Natural killer cell treated with Interleukin-12 subunit alpha and Interleukin-12 subunit beta and Interleukin-15 and Interleukin-18, amount 100 ng/mL, for 72 hours (primary cell): ENCODE measurements at regions not wholly inside any gene's neighbourhood (a gene's known extent, or its start where the extent isn't known, plus 50 kb on each side); places are given as distances from the start of the nearest gene placed in this dataset.

Experiments
- ATAC-seq, 2 donors: fragments of 150-1000 bp; cut with Tn5 transposase in 1 of 2; sonication (Bioruptor Pico), chemical (Tn5 transposase) in 1 of 2; 2 replicates each; pipeline ENCODE4 v1.10.0; 2021
- DNase-seq: peaks from one replicate; pipeline ENCODE4 v3.0.0; 2022; ENCODE audit warnings: low spot score
- H3K27ac Mint-ChIP-seq, 2 donors: 1 replicate in 1 of 2; 2 replicates in 1 of 2; pipeline ENCODE4 v1.8.0; 2022; ENCODE audit warnings: mixed read lengths in 2 of 2, mild to moderate bottlenecking in 1 of 2, moderate library complexity in 1 of 2
- H3K27me3 Mint-ChIP-seq, 2 donors: 1 replicate in 1 of 2; 2 replicates in 1 of 2; pipeline ENCODE4 v1.8.0; 2022; ENCODE audit warnings: mixed read lengths in 2 of 2
- H3K36me3 Mint-ChIP-seq: one replicate; pipeline ENCODE4 v1.8.0; 2022; ENCODE audit warnings: mixed read lengths
- H3K4me1 Mint-ChIP-seq, 2 donors: 1 replicate in 1 of 2; 2 replicates in 1 of 2; pipeline ENCODE4 v1.8.0; 2022; ENCODE audit warnings: low read depth in 2 of 2, mixed read lengths in 2 of 2, mild to moderate bottlenecking in 1 of 2
- H3K4me3 Mint-ChIP-seq: one replicate; pipeline ENCODE4 v1.8.0; 2022; ENCODE audit warnings: mixed read lengths
- H3K9me3 Mint-ChIP-seq: 2 replicates; pipeline ENCODE4 v1.8.0; 2022; ENCODE audit warnings: mixed read lengths

DNA sequence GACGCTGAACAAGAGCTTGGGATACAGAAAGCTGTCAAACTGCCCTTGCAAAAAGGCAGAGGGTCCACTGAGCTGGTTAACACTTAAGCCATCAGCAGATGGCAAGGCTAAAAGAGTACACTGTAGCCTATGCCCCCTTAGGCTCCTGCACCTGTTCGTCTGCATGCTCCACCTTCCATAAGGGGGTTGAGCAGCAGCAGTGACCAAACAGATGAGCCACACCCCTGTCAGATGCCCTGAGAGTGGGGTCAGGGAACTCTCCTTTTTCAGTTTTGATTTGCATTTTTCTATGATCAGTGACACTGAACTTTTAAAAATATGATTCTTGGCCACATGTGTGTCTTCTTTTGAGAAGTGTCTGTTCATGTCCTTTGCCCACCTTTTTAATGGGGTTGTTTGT is 402.5 kb upstream of the FAM98A start:
- H3K4me3 Mint-ChIP-seq, result no peak overlapping the region
- no peaks in the 10 kb centered on the region for H3K27me3 Mint-ChIP-seq
- peaks cover 11% of the 10 kb centered on the region for H3K36me3 Mint-ChIP-seq
- H3K27ac Mint-ChIP-seq, result no peak overlapping the region
- H3K4me1 Mint-ChIP-seq, result no peaks in the 10 kb centered on the region
- peaks cover 11% of the 10 kb centered on the region for H3K9me3 Mint-ChIP-seq
- ATAC-seq (no peak), DNase-seq (no peak)

DNA sequence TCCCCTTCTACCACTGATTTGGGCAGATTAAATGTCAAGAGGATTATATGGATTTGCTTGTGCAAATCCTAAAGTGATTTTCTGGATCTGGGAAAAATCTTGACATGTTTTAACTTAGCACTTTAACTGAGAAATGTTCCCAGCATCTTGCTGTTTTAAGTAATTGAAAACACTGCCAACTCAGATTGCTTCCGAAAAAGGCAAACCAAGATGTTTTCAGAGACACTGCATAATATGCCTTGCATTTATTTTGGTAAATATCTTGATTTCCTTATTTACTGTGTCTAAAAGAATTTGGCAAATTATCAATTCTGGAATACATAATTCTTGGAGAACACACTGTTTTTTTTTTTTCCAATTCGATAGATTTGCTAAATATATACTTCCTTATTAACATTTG is 385.0 kb upstream of the FAM98A start:
- Mint-ChIP-seq H3K27me3 (no peaks in the 10 kb centered on the region), H3K4me1 (no peaks in the 10 kb centered on the region), H3K9me3 (peaks cover 35% of the 10 kb centered on the region), H3K36me3 (no peaks in the 10 kb centered on the region), H3K27ac (no peak overlapping the region), H3K4me3 (no peak overlapping the region)
- no peak for DNase-seq
- ATAC-seq, result no peak

DNA sequence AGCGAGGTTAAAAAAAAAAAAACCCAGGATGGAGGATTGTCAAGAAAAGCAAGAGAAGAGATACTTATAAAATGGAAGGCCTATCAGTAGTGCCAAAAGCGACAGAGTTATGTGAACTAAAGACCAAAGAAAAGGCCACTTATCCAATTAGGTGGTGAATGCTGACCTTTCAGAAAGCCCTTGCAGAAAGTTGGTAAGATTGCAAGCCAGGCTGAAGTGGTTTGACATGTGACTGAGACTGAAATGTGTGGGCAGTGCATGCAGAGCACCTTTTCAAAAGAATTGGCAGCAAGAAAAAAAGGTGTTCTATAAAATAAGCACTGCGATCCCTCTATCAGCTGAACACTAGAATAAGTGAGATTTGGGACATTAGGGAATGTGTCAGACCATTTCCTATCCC is 379.4 kb upstream of the FAM98A start:
- no peaks in the 10 kb centered on the region for H3K4me1 Mint-ChIP-seq
- no peaks in the 10 kb centered on the region for H3K36me3 Mint-ChIP-seq

DNA sequence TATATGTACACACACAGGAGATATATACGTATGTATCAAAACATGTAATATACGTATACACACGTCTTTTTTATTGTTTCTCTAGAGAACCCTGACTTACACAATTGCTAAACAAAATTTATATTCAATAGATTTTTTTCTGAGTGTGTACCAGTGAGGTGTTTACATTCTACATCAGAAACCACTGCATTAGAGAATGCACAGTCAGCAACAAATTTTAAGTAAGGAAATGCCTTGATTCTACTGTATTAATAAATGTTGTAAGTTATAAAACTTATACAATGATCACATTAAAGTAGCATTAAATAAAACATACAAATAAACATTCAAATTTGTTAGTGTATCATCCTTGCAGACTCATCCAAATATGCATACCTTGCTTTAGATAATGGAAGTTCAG is 376.4 kb upstream of the FAM98A start:
- DNase-seq, result no peak
- H3K36me3 Mint-ChIP-seq, result no peaks in the 10 kb centered on the region

More for the DNA sequence above, 379.4 kb upstream of the FAM98A start:
- Mint-ChIP-seq H3K9me3 (peaks cover 26% of the 10 kb centered on the region), H3K27me3 (no peaks in the 10 kb centered on the region), H3K4me3 (no peak overlapping the region), H3K27ac (no peak overlapping the region)
- DNase-seq (no peak), ATAC-seq (no peak)

DNA sequence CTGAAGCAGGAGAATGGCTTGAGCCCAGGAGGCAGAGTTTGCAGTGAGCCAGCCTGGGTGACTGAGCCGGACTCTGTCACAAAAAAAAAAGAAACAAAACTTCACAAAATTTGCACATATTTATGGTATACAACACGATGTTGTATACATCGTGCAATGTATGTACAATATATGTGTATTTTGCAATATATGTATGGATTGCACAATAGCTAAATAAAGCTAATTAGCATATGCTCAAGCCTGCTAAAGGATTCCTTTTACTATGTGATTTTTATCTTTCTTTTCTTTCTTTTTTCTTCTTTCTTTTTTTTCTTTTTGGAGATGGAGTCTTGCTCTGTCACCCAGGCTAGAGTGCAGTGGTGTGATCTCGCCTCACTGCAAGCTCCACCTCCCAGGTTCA is 368.0 kb upstream of the FAM98A start:
- H3K4me1 Mint-ChIP-seq, result no peaks in the 10 kb centered on the region
- H3K27ac Mint-ChIP-seq, result no peak overlapping the region
- no peak overlapping the region for H3K4me3 Mint-ChIP-seq
- H3K27me3 Mint-ChIP-seq, result no peaks in the 10 kb centered on the region
- ATAC-seq (no peak), DNase-seq (no peak)
- no peaks in the 10 kb centered on the region for H3K9me3 Mint-ChIP-seq
- H3K36me3 Mint-ChIP-seq, result no peaks in the 10 kb centered on the region

More for the DNA sequence above, 376.4 kb upstream of the FAM98A start:
- no peak for ATAC-seq
- H3K27me3 Mint-ChIP-seq, result no peaks in the 10 kb centered on the region
- H3K4me3 Mint-ChIP-seq, result no peak overlapping the region
- H3K9me3 Mint-ChIP-seq, result peaks cover 15% of the 10 kb centered on the region
- no peak overlapping the region for H3K27ac Mint-ChIP-seq
- H3K4me1 Mint-ChIP-seq, result no peaks in the 10 kb centered on the region

DNA sequence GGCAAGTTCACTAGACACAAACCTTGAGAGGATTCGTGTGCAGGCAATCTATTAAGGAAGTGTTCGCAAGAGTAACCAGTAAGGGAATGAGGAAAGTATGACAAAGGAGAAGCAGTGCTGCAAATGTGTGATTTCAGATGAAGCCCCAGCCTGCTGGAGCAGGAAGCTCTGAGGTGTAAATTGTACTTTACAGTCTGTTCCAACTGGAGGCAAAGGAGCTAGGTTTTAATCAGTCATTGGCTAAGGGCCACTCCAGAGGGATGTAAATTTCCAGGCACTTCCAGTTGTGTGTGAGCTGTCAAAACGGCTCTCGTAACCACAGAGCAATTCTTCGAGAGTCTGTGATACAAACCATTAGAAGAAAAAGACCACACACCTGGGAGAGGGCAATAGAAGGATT is 359.5 kb upstream of the FAM98A start:
- DNase-seq, result no peak
- no peaks in the 10 kb centered on the region for H3K4me1 Mint-ChIP-seq
- no peaks in the 10 kb centered on the region for H3K36me3 Mint-ChIP-seq
- no peaks in the 10 kb centered on the region for H3K27me3 Mint-ChIP-seq
- H3K4me3 Mint-ChIP-seq, result no peak overlapping the region
- no peak overlapping the region for H3K27ac Mint-ChIP-seq
- no peak for ATAC-seq
- peaks cover 7% of the 10 kb centered on the region for H3K9me3 Mint-ChIP-seq

DNA sequence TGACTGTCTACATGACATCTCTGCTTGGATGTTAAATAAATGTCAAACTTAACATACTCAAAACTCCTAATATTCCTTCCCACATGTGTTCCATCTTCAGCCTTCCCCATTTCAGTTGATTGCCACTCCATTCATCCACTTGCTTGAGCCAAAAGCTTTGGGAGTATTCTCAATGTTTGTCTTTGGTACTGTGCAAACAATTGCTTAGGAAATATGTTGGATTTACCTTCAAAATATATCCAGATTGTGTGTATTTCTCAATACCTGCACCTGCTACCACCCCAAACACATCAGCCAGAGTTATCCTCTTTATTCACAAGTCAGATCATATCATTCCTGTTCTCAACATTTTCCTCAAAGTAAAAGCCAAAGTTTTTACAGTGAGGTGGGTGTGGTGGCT is 350.3 kb upstream of the FAM98A start:
- no peak for ATAC-seq
- no peaks in the 10 kb centered on the region for H3K4me1 Mint-ChIP-seq
- no peak for DNase-seq
- H3K9me3 Mint-ChIP-seq, result peaks cover 17% of the 10 kb centered on the region
- no peaks in the 10 kb centered on the region for H3K27me3 Mint-ChIP-seq
- no peak overlapping the region for H3K4me3 Mint-ChIP-seq
- no peaks in the 10 kb centered on the region for H3K36me3 Mint-ChIP-seq
- no peak overlapping the region for H3K27ac Mint-ChIP-seq

DNA sequence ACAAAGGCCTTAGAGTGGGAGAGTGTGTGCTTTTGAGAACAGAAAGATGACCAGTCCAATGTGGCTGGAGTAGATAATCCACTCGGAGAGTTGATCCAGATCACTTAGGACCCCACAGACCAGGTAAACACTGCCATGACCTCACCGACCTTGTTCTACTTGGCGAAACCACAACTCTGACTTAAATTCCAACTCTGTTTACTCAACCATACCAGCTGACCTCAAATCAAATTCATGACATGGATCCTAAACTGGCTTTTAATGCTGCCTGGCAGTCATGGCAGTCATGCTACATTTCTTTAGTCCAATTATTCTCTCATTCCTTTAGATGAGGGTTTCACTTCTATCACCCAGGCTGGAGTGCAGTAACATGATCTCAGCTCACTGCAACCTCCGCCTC is 347.1 kb upstream of the FAM98A start:
- Mint-ChIP-seq H3K27ac (no peak overlapping the region), H3K27me3 (no peaks in the 10 kb centered on the region), H3K4me3 (no peak overlapping the region), H3K4me1 (no peaks in the 10 kb centered on the region), H3K36me3 (no peaks in the 10 kb centered on the region), H3K9me3 (peaks cover 22% of the 10 kb centered on the region)
- ATAC-seq, result no peak
- no peak for DNase-seq

DNA sequence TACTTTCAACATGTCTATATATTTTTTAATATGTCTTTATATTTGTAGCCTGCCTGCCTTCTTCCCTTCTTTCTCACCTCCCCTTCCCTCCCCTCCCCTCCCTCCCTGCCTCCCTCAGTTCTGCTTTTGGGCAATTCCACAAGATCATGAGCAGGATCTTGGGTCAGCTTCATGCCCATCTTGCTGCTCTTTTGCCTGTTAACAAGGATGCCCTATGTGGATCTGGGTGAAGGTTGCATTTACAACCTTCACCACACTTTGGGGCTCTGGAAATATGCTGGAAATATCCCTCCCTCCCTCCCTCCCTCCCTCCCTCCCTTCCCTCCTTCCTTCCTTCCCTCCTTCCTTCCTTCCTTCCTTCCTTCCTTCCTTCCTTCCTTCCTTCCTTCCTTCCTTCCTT is 334.1 kb upstream of the FAM98A start:
- H3K36me3 Mint-ChIP-seq, result no peaks in the 10 kb centered on the region
- no peaks in the 10 kb centered on the region for H3K27me3 Mint-ChIP-seq
- ATAC-seq, result no peak

DNA sequence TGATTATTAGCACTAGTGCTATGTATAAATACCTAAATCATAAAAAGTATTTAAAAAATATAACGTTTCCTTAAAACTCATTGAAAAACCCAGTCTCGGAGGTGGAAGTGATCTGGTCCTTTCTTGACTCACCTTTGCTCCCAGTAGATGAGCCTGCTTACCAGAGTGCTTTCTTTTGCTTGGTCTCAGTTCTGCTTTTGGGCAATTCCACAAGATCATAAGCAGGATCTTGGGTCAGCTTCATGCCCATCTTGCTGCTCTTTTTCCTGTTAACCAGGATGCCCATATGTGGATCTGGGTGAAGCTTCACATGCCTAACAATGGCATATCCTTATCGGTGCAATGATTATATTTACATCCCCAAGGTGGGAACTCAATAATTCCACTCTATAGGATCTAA is 332.1 kb upstream of the FAM98A start:
- Mint-ChIP-seq H3K4me3 (no peak overlapping the region), H3K4me1 (no peaks in the 10 kb centered on the region), H3K36me3 (no peaks in the 10 kb centered on the region), H3K27ac (no peak overlapping the region), H3K27me3 (no peaks in the 10 kb centered on the region), H3K9me3 (peaks cover 6% of the 10 kb centered on the region)
- DNase-seq, result no peak
- no peak for ATAC-seq

More for the DNA sequence above, 334.1 kb upstream of the FAM98A start:
- Mint-ChIP-seq H3K9me3 (peaks cover 7% of the 10 kb centered on the region), H3K27ac (no peak overlapping the region), H3K4me3 (no peak overlapping the region), H3K4me1 (no peaks in the 10 kb centered on the region)
- DNase-seq, result no peak

DNA sequence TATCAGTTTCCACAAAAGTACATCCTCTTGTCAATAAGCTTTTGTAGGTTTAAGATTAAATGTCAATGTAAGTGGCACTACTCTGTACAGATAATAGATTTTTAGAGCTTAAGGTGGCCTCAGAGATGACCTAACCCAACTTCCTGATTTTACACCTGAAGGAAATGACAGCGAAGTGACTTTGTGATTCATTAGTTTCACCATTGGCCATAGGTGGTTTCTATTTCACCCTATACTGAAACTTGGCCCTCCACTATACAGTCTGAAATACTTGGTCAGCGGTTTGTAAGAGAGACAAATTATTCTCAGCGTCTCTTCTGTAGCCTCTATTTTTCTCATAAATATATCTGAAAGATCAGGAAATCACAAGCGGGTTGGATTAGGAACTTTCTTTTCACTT is 330.4 kb upstream of the FAM98A start:
- H3K27ac Mint-ChIP-seq, result no peak overlapping the region
- no peak for ATAC-seq
- H3K4me1 Mint-ChIP-seq, result no peaks in the 10 kb centered on the region

DNA sequence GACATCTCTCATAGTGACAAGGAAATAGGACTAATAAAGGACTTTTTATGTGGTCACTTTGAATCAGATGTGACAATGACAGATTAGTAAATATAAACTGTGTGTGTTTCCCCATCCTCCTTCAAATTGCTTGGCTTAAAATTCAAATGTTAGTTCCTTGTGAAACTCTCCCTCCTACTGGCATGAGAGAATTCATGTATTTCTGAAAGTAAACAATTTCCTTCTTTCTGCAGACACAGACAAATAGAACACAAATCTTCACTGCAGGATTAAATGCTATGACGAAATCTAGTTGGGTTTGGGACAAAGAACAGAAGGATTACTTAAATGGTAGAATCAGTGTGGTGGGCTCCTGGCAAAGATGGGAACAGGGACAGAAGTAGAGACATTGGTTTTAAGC is 328.7 kb upstream of the FAM98A start:
- DNase-seq (no peak), ATAC-seq (no peak)
- Mint-ChIP-seq H3K9me3 (peaks cover 6% of the 10 kb centered on the region), H3K27me3 (no peaks in the 10 kb centered on the region), H3K27ac (no peak overlapping the region), H3K4me1 (no peaks in the 10 kb centered on the region), H3K36me3 (no peaks in the 10 kb centered on the region), H3K4me3 (no peak overlapping the region)

More for the DNA sequence above, 330.4 kb upstream of the FAM98A start:
- Mint-ChIP-seq H3K4me3 (no peak overlapping the region), H3K9me3 (peaks cover 6% of the 10 kb centered on the region), H3K27me3 (no peaks in the 10 kb centered on the region), H3K36me3 (no peaks in the 10 kb centered on the region)
- DNase-seq, result no peak

DNA sequence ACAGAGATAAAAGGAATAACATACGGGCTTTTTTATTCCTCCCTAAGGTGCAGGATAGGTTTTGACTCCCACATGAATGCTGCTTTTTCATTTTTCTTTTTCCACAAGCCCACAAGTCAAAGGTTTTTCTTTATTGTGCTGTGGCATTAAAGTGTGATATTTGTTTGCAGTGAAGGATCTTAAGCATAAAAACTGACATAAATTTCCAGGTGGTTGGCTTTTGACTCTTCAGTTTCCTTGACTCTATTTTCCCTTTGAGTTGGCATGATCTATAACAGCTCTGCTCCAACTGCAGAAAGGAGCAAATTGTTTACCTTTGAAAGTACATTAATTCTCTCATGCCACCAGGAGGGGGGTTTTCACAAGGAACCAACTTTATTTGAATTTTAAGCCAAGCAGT is 326.2 kb upstream of the FAM98A start:
- DNase-seq, result no peak
- no peak overlapping the region for H3K27ac Mint-ChIP-seq
- peaks cover 10% of the 10 kb centered on the region for H3K9me3 Mint-ChIP-seq
- no peaks in the 10 kb centered on the region for H3K36me3 Mint-ChIP-seq
- H3K4me3 Mint-ChIP-seq, result no peak overlapping the region
- no peaks in the 10 kb centered on the region for H3K27me3 Mint-ChIP-seq
- H3K4me1 Mint-ChIP-seq, result no peaks in the 10 kb centered on the region
- no peak for ATAC-seq

DNA sequence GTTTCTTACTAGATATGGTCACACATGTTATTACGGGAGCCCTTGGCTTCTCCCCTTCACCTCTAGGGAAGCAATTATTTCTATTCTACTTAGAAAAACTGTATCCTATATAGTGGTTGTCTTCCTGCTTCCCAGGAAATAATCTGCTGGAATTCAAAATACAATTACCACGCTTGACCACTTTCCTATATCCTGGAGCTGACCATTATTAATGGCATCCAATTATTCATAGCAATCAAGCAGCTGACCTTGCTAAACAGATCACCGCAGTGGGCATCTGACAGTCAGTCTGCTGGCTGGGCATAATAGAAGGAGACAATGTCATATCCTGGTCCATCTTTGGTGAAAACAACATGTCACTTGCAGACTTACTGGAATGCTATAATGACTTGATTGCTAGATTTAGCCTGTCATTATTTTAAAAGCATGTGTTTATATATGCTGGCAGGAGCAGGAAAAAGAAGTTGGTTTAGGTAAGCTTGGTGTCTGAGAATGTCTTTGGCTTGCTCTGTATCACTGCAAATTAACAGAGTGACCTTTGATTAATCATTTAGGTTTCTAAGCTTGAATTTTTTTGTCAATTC is 325.6 kb upstream of the FAM98A start:
- no peaks in the 10 kb centered on the region for H3K27me3 Mint-ChIP-seq
- no peak for ATAC-seq
- H3K4me3 Mint-ChIP-seq, result no peak overlapping the region
- H3K27ac Mint-ChIP-seq, result no peak overlapping the region
- H3K9me3 Mint-ChIP-seq, result peaks cover 10% of the 10 kb centered on the region
- no peaks in the 10 kb centered on the region for H3K4me1 Mint-ChIP-seq
- H3K36me3 Mint-ChIP-seq, result no peaks in the 10 kb centered on the region
- DNase-seq, result no peak

DNA sequence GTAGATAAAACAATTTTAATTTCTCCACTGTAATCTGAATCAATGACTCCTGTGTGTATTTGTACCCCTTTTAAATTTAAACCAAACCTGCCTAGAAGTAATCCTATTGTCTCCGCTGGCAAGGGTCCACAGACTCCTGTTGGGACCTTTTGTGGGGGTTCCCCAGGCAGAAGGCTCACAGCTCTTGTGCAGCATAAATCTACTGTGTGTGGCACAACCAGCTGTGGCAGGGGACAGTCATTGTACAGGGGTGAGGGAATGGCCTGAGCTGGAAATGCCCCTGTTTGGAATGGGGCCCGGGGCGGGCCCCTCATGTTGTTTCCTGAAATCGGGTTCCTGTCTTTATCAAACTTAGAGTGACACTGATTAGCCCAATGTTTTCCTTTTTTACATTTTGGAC is 318.2 kb upstream of the FAM98A start:
- ATAC-seq (no peak), DNase-seq (no peak)
- no peak overlapping the region for H3K4me3 Mint-ChIP-seq
- H3K27ac Mint-ChIP-seq, result no peak overlapping the region
- no peaks in the 10 kb centered on the region for H3K36me3 Mint-ChIP-seq
- H3K9me3 Mint-ChIP-seq, result peaks cover 18% of the 10 kb centered on the region
- H3K27me3 Mint-ChIP-seq, result no peaks in the 10 kb centered on the region
- H3K4me1 Mint-ChIP-seq, result no peaks in the 10 kb centered on the region
